ENCODE measurements at regions not wholly inside any gene's neighbourhood (a gene's known extent, or its start where the extent isn't known, plus 50 kb on each side); places are given as distances from the start of the nearest gene placed in this dataset.

GRCh38 chr2:14720739-14721138, 88.2 kb downstream of the LRATD1 start:
- TF ChIP-seq, protein P1, sequence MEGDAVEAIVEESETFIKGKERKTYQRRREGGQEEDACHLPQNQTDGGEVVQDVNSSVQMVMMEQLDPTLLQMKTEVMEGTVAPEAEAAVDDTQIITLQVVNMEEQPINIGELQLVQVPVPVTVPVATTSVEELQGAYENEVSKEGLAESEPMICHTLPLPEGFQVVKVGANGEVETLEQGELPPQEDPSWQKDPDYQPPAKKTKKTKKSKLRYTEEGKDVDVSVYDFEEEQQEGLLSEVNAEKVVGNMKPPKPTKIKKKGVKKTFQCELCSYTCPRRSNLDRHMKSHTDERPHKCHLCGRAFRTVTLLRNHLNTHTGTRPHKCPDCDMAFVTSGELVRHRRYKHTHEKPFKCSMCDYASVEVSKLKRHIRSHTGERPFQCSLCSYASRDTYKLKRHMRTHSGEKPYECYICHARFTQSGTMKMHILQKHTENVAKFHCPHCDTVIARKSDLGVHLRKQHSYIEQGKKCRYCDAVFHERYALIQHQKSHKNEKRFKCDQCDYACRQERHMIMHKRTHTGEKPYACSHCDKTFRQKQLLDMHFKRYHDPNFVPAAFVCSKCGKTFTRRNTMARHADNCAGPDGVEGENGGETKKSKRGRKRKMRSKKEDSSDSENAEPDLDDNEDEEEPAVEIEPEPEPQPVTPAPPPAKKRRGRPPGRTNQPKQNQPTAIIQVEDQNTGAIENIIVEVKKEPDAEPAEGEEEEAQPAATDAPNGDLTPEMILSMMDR (conservative IDR thresholded peaks at IDR 0.05) = no peak
- no peak for TF ChIP-seq ZFX (IDR thresholded peaks at IDR 0.05)

Data from C4-2B (cell line).